Adrenal gland (tissue), 9 donors: ENCODE measurements at regions not wholly inside any gene's neighbourhood (a gene's known extent, or its start where the extent isn't known, plus 50 kb on each side); places are given as distances from the start of the nearest gene placed in this dataset.

Experiments used
- DNase-seq, 7 donors: peaks; one replicate each; pipeline ENCODE4 v3.0.0-alpha.2; 2019 to 2020
- H3K27ac ChIP-seq, 5 donors: fragments of 200-600 bp; sonication (generic) in 4 of 5; 1 replicate in 3 of 5; 2 replicates in 2 of 5; pipeline versions ENCODE4 v1.5.1 to v1.8.0; 2016 to 2020; ENCODE audit warnings: mild to moderate bottlenecking in 1 of 5
- H3K27me3 ChIP-seq: fragments of 200-600 bp; 2 replicates; pipeline ENCODE4 v1.8.0; 2021
- H3K36me3 ChIP-seq, 2 donors: fragments of 200-600 bp; replicated peaks in 1 of 2; 1 replicate in 1 of 2; 2 replicates in 1 of 2; pipeline versions ENCODE4 v1.5.1 to v1.8.0; 2018 to 2022
- H3K4me1 ChIP-seq, 2 donors: fragments of 200-600 bp; replicated peaks in 1 of 2; 1 replicate in 1 of 2; 2 replicates in 1 of 2; pipeline versions ENCODE4 v1.5.1 to v1.8.0; 2018 to 2021
- H3K4me3 ChIP-seq, 4 donors: fragments of 200-600 bp; sonication (generic) in 3 of 4; one replicate each; pipeline ENCODE4 v1.5.1; 2016 to 2018
- H3K9me3 ChIP-seq, 3 donors: fragments of 200-600 bp; sonication (generic) in 1 of 3; replicated peaks in 1 of 3; 1 replicate in 2 of 3; 2 replicates in 1 of 3; pipeline versions ENCODE4 v1.5.1 to v1.8.0; 2016 to 2021
- POLR2A ChIP-seq, 2 donors: fragments of 450-650 bp; IDR thresholded peaks; one replicate each; pipeline ENCODE4 v1.6.1; 2017; ENCODE audit warnings: antibody characterized with exemption in 2 of 2, mild to moderate bottlenecking in 2 of 2, moderate library complexity in 1 of 2
- WGBS, 4 donors: extraction: QIAGEN DNeasy Blood & Tissue Kit in 2 of 4; methylation state at CpG; one replicate each; pipeline versions ENCODE4 v1.1.5 to v1.1.7; 2013 to 2017; 5-methylcytosine and 5-hydroxymethylcytosine counted together
- intact Hi-C, 2 donors: fragments of 100-400 bp; cut with DNase I; formaldehyde crosslinking; loops; one replicate each; pipeline versions ENCODE4 v1.14.1 to v1.15.0; 2022 to 2023
- TF ChIP-seq, protein P1 (sequence below), 6 experiments: fragments of 450-650 bp in 4 of 6; fragments of 200-600 bp in 2 of 6; sonication (generic) in 1 of 6; IDR thresholded peaks; 1 replicate in 5 of 6; 2 replicates in 1 of 6; pipeline versions ENCODE4 v1.5.1 to v1.8.0; 2016 to 2021; ENCODE audit warnings: antibody characterized with exemption in 6 of 6, mild to moderate bottlenecking in 2 of 6, moderate library complexity in 1 of 6
- donor health status: healthy with polysubstance abuse.
- donor health status: Bipolar disorder and iron deficiency.
- donor health status: DM: yes; HTN: yes; CAD: no.
- donor health status: DM: no; HTN: no; CAD: no.
- donor health status: DM: no; HTN: no; CAD: no.

- Histone ChIP-seq H3K4me3 (no peak overlapping the region), H3K36me3 (no peaks in the 10 kb centered on the region), H3K27ac (no peak overlapping the region), H3K9me3 (no peaks in the 10 kb centered on the region), H3K4me1 (no peaks in the 10 kb centered on the region), H3K27me3 (no peaks in the 10 kb centered on the region)
- DNase-seq = no peak
- intact Hi-C loops = no loop called here
- 87 to 100% (median 94%) methylated on average over 1 of the region's 1 CpG for WGBS, 4 donors
- no peak for TF ChIP-seq POLR2A (IDR thresholded peaks at IDR 0.05)
- TF ChIP-seq, protein P1, sequence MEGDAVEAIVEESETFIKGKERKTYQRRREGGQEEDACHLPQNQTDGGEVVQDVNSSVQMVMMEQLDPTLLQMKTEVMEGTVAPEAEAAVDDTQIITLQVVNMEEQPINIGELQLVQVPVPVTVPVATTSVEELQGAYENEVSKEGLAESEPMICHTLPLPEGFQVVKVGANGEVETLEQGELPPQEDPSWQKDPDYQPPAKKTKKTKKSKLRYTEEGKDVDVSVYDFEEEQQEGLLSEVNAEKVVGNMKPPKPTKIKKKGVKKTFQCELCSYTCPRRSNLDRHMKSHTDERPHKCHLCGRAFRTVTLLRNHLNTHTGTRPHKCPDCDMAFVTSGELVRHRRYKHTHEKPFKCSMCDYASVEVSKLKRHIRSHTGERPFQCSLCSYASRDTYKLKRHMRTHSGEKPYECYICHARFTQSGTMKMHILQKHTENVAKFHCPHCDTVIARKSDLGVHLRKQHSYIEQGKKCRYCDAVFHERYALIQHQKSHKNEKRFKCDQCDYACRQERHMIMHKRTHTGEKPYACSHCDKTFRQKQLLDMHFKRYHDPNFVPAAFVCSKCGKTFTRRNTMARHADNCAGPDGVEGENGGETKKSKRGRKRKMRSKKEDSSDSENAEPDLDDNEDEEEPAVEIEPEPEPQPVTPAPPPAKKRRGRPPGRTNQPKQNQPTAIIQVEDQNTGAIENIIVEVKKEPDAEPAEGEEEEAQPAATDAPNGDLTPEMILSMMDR (IDR thresholded peaks at IDR 0.05) = no peak
Observed at GRCh38 chr3:71921036-71921435, 136.1 kb upstream of the PROK2 start.

- no peak for DNase-seq
- Histone ChIP-seq H3K4me1 (peaks cover 0 to 3% of the 10 kb centered on the region in 2 donors), H3K4me3 (no peak overlapping the region), H3K36me3 (no peaks in the 10 kb centered on the region), H3K27ac (no peak overlapping the region), H3K27me3 (no peaks in the 10 kb centered on the region), H3K9me3 (no peaks in the 10 kb centered on the region)
- no peak for TF ChIP-seq POLR2A (IDR thresholded peaks at IDR 0.05)
- TF ChIP-seq, protein P1 (IDR thresholded peaks at IDR 0.05) = no peak
- intact Hi-C loops = no loop called here
- 70 to 84% (median 80%) methylated on average over 3 of the region's 3 CpGs for WGBS, 4 donors
Observed at GRCh38 chr3:71919572-71919971, 134.6 kb upstream of the PROK2 start.

DNA sequence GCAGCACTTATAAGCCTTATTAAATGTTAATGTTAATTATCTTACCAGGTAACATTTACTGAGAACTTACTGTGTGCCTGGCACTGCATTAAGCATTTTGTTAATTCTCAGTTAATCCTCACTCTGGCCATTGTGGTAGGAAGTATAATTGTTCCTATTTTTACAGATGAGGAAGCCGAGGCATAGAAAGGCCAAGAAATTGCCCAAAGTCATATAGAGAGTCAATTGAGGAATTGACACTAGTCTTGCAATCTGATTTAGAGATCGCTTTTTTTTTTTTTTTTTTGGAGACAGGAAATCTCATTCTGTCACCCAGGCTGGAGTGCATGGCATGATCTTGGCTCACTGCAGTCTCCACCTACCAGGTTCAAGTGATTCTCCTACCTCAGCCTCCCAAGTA, 132.6 kb upstream of the PROK2 start:
- DNase-seq = no peak
- no peaks in the 10 kb centered on the region for H3K9me3 ChIP-seq
- intact Hi-C loops = no loop called here
- no peaks in the 10 kb centered on the region for H3K36me3 ChIP-seq
- TF ChIP-seq, protein P1 (IDR thresholded peaks at IDR 0.05) = no peak
- TF ChIP-seq POLR2A (IDR thresholded peaks at IDR 0.05) = no peak
- no peak overlapping the region for H3K27ac ChIP-seq
- WGBS, 4 donors = 69 to 85% (median 81%) methylated on average over 2 of the region's 2 CpGs
- H3K4me3 ChIP-seq = no peak overlapping the region
- peaks cover 0 to 13% of the 10 kb centered on the region in 2 donors for H3K4me1 ChIP-seq
- H3K27me3 ChIP-seq = no peaks in the 10 kb centered on the region

- intact Hi-C loops = no loop called here
- 26 to 57% (median 51%) methylated on average over 5 of the region's 5 CpGs for WGBS, 4 donors
- no peaks in the 10 kb centered on the region for H3K36me3 ChIP-seq
- H3K4me3 ChIP-seq = no peak overlapping the region
- H3K4me1 ChIP-seq = peaks cover 0 to 13% of the 10 kb centered on the region in 2 donors
- TF ChIP-seq, protein P1 (IDR thresholded peaks at IDR 0.05) = no peak
- TF ChIP-seq POLR2A (IDR thresholded peaks at IDR 0.05) = no peak
- no peaks in the 10 kb centered on the region for H3K27me3 ChIP-seq
- H3K9me3 ChIP-seq = no peaks in the 10 kb centered on the region
- DNase-seq = peak; percentile 52 to 68 (median 57)
- no peak overlapping the region for H3K27ac ChIP-seq
Observed at GRCh38 chr3:71916747-71917369, 131.9 kb upstream of the PROK2 start.
